ENCODE measurements at regions not wholly inside any gene's neighbourhood (a gene's known extent, or its start where the extent isn't known, plus 50 kb on each side); places are given as distances from the start of the nearest gene placed in this dataset.
"Not testable (repeated sequence)": the region's sequence is repeated elsewhere in the genome, so short reads cannot be mapped to it uniquely, and the experiment has no call there.

DNA sequence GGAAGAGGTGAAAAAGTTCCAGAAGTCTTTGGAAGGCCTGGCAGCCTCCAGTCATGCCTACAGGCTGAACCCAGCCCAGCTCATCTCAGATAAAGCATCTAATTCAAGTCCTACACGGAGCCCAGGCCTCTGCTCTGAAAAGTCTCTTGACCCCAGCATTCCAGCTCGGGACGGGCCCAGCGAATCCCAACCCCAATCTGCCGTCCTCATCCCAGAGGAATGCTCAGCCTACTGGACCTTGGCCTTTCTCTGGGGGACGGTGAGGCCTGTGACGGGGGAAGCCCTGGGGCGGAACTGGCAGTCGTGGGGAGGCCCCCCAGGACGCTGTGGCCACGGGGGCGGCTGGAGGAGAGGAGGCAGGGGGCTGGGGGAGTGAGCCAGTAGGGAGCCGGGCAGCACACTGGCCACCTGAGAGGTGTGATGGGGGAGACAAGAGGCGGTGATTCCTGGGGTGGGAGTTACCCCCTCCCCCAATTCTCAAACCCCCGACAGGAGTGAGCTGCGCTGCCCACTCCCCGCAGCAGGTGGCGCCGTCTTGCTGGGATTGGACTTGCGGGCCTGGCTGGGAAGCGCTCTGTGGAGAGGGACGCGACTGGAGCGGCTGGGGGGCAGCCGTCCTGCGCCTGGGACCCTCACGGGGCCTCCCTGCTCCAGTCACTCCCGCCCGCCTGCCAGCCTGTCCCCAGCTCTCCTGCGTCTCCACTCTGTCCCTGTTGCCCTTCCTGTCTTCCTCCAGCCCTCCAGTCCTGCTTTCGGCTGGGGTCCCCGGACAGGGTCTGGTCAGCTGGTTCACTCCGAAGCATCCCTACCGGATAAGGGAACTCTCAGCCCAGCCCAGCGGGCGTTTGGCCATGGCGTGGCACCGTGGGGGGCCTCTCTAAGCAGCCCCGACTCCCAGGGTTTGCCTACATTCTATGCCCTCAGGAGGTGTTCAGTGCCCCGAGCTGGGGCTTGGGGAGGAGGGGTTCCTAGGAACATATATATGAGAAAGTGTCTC lies 182.6 kb upstream of the HAAO start:
- DNase-seq, result no peak
- TF ChIP-seq, protein P1, sequence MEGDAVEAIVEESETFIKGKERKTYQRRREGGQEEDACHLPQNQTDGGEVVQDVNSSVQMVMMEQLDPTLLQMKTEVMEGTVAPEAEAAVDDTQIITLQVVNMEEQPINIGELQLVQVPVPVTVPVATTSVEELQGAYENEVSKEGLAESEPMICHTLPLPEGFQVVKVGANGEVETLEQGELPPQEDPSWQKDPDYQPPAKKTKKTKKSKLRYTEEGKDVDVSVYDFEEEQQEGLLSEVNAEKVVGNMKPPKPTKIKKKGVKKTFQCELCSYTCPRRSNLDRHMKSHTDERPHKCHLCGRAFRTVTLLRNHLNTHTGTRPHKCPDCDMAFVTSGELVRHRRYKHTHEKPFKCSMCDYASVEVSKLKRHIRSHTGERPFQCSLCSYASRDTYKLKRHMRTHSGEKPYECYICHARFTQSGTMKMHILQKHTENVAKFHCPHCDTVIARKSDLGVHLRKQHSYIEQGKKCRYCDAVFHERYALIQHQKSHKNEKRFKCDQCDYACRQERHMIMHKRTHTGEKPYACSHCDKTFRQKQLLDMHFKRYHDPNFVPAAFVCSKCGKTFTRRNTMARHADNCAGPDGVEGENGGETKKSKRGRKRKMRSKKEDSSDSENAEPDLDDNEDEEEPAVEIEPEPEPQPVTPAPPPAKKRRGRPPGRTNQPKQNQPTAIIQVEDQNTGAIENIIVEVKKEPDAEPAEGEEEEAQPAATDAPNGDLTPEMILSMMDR (IDR thresholded peaks at IDR 0.05; ENCODE audit: low read depth, low read length, missing control alignments), result peak; percentile 98
- Histone ChIP-seq H3K36me3 (replicated peaks) (no peaks in the 10 kb centered on the region), H3K4me3 (ENCODE audit: low read depth, low read length) (peak overlapping the region; percentile 52), H3K27ac (no peak overlapping the region), H3K27me3 (replicated peaks) (no peaks in the 10 kb centered on the region)
- in situ Hi-C loops (cut with HindIII; ENCODE audit: low pct_ligation_motif_present, low sequenced_read_pairs), result no loop called here

DNA sequence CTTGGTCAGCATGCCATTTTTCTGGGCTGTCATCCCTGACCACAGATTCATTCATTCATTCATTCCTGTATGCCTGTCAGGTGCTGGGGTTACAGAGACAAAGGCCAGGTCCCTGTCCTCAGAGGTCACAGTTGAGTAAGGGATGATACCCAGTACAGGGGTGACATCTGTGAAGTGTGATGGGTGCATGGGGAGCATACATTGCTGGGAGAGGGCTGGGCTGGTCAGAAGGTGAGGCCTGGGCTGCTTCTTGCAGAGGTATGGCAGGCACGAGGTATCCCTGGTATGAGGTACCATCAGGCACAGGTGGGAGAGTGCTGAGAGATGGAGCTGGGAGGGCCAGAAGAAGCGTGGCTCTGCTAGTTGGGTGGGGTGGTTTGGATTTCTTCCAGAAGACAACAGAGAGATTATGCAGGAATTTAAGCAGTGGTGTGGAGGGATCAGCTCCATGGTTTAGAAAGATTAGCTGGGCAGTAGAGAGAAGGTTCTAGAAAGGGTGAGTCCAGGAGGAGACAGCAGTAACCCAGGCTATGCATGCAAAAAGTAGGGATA lies 181.9 kb upstream of the HAAO start:
- Histone ChIP-seq H3K36me3 (replicated peaks) (no peaks in the 10 kb centered on the region), H3K27ac (no peak overlapping the region), H3K4me3 (ENCODE audit: low read depth, low read length) (no peak overlapping the region), H3K27me3 (replicated peaks) (no peaks in the 10 kb centered on the region)
- no peak for DNase-seq
- TF ChIP-seq, protein P1 (IDR thresholded peaks at IDR 0.05; ENCODE audit: low read depth, low read length, missing control alignments), result no peak
- in situ Hi-C loops (cut with HindIII; ENCODE audit: low pct_ligation_motif_present, low sequenced_read_pairs), result no loop called here

DNA sequence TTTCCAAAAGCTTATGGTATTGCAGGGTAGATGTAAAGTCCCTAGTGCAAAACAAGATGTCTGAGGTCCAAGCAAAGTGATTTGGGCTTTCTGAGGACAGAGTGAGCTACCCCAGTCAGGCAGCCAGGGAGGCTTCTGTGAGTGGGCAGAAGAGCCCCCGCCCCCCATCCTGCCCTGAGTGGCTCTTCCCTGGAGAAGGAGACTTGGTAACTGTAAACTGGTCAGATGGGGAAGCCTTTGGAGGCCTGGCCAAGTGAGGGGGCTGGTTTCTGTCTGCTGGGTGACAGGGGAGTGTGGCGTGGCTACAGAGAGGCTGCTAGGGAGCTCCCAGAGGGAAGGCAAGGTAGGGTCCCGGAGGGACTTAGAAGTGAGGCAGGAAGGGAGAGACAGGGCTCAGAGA lies 181.3 kb upstream of the HAAO start:
- no peak for DNase-seq
- no peaks in the 10 kb centered on the region for H3K27me3 ChIP-seq (replicated peaks)
- TF ChIP-seq, protein P1 (IDR thresholded peaks at IDR 0.05; ENCODE audit: low read depth, low read length, missing control alignments), result no peak

DNA sequence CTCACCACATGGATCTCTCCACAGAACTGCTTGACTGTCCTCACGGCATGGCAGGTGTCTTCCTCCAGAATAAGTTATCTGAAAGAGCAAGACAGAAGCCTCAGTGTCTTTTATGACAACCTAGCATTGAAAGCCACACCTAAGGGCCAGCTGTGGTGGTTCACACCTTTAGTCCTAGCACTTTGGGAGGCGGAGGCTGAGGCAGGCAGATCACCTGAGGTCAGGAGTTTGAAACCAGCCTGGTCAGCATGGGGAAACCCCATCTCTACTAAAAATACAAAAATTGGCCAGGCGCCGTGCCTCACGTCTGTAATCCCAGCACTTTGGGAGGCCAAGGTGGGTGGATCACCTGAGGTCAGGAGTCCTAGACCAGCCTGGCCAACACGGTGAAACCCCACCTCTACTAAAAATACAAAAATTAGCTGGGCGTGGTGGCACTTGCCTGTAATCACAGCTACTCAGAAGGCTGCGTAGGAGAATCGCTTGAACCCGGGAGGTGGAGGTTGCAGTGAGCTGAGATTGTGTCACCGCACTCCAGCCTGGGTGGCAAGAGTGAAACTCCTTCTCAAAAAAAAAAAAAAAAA lies 180.6 kb upstream of the HAAO start:
- H3K4me3 ChIP-seq (ENCODE audit: low read depth, low read length); H3K27me3 ChIP-seq (replicated peaks); H3K36me3 ChIP-seq (replicated peaks); H3K27ac ChIP-seq; DNase-seq; in situ Hi-C loops (cut with HindIII; ENCODE audit: low pct_ligation_motif_present, low sequenced_read_pairs): not testable (repeated sequence)

More for the DNA sequence above, 181.3 kb upstream of the HAAO start:
- Histone ChIP-seq H3K36me3 (replicated peaks) (no peaks in the 10 kb centered on the region), H3K4me3 (ENCODE audit: low read depth, low read length) (no peak overlapping the region), H3K27ac (no peak overlapping the region)
- in situ Hi-C loops (cut with HindIII; ENCODE audit: low pct_ligation_motif_present, low sequenced_read_pairs), result no loop called here

DNA sequence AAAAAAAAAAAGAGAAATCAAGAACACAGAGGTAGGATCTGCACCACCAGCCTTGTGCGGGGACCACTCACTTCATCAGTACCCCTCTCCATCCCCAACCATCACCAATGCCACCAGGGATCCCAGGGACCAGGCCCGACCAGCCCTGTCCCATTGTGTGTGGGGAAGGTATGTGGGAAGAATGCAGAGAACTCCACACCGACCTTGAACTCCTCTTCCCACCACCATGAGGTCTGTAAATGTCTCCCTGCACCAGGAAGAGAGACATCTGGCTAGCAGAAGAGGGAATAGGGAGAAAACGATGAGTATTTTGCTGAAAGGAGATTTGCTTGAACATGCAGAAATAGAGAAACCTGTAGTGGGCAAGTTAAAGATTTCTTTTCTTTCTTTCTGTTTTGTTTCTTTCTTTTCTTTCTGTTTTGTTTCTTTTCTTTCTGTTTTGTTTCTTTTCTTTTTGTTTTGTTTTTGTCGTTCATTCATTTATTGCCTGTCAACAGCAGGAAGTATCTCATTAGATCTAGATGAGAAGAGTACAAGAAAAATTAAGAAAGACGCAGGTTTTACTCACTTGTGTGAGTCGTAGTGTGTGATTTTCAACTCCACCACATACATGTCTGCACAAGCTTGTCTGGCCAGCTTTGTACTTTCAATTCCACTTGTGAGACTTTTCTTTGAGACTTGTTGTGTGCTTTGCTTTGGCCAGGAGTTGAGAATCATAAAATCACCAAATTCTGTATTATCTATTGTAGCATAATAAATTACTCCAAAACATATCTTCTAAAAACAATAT lies 179.8 kb upstream of the HAAO start:
- in situ Hi-C loops (cut with HindIII; ENCODE audit: low pct_ligation_motif_present, low sequenced_read_pairs), result no loop called here
- Histone ChIP-seq H3K36me3 (replicated peaks) (no peaks in the 10 kb centered on the region), H3K27ac (no peak overlapping the region), H3K4me3 (ENCODE audit: low read depth, low read length) (no peak overlapping the region), H3K27me3 (replicated peaks) (no peaks in the 10 kb centered on the region)
- DNase-seq, result no peak
- TF ChIP-seq, protein P1 (IDR thresholded peaks at IDR 0.05; ENCODE audit: low read depth, low read length, missing control alignments), result no peak
